LNCAP (cell line): ENCODE measurements at regions not wholly inside any gene's neighbourhood (a gene's known extent, or its start where the extent isn't known, plus 50 kb on each side); places are given as distances from the start of the nearest gene placed in this dataset.

ENCODE experiments used
- TF ChIP-seq, protein P1 (sequence below): fragments of 450-650 bp; IDR thresholded peaks from 2 replicates; pipeline ENCODE4 v1.5.1; 2017; ENCODE audit warnings: mild to moderate bottlenecking

DNA sequence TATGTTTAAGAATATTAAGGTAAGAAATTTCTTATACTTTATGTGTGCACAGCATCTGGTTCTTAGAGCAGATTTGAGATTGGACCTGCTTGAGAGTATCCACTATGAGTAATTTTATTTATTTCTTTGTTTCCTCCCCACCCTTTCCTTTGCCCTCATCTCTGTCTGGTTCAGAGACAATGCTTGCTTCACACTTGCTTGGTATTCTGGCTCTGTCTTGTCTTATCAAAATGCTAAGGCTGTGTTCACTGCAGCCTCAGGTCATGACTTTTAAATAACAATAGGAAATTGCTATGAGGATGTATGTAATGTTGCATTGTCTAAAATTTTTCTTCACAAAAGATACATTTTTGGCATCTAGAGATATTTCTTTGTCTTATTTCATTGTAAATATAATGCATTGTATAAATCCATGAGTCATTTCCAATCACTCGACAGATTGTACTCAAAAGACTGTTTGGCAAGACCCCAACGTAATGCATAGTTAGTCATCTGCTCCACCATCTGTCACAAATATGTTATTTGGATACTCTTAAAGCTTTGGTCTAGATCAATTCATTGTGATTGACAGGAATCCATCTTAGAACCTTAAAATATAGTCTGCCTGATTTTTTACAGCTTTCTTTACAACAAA, 395.7 kb downstream of the AASDHPPT start:
- TF ChIP-seq, protein P1, sequence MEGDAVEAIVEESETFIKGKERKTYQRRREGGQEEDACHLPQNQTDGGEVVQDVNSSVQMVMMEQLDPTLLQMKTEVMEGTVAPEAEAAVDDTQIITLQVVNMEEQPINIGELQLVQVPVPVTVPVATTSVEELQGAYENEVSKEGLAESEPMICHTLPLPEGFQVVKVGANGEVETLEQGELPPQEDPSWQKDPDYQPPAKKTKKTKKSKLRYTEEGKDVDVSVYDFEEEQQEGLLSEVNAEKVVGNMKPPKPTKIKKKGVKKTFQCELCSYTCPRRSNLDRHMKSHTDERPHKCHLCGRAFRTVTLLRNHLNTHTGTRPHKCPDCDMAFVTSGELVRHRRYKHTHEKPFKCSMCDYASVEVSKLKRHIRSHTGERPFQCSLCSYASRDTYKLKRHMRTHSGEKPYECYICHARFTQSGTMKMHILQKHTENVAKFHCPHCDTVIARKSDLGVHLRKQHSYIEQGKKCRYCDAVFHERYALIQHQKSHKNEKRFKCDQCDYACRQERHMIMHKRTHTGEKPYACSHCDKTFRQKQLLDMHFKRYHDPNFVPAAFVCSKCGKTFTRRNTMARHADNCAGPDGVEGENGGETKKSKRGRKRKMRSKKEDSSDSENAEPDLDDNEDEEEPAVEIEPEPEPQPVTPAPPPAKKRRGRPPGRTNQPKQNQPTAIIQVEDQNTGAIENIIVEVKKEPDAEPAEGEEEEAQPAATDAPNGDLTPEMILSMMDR: no peak

DNA sequence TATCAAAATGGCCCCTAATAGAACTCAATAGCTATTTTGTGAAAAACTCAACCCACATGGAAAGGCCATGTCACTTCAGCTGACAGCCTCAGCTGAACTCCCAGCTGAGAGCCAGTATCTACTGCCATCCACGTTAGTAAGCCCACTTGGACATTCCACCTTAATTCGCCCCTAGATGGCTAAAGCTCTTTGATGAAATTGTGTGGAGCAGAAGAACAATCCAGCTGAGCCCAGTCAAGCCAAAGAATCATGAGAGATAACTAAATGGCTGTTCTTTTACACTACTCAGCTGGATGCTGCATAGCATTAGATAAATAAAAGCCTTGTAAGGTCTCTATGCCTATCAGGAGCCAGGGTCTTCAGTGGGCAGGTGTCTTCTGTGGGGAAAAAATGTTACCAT, 396.8 kb downstream of the AASDHPPT start:
- TF ChIP-seq, protein P1: no peak

DNA sequence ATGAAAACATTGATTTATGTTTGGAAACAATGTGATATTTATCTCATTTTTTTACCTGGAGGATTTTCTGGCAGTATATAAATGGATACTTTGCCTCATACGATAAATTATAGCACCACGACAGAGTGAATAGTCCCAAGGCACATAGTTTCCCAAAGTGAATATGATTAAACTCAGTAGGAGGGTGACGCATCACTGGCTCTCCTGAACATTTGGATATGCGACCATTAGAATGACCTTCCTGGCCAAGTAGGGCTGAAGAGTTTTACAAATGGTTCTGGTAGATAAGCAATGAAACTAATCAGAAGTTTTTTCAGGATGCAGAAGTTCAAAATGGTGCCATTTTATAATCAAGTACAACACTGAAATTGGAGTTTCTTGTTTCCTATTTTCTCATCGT, 397.7 kb downstream of the AASDHPPT start:
- TF ChIP-seq, protein P1: no peak

DNA sequence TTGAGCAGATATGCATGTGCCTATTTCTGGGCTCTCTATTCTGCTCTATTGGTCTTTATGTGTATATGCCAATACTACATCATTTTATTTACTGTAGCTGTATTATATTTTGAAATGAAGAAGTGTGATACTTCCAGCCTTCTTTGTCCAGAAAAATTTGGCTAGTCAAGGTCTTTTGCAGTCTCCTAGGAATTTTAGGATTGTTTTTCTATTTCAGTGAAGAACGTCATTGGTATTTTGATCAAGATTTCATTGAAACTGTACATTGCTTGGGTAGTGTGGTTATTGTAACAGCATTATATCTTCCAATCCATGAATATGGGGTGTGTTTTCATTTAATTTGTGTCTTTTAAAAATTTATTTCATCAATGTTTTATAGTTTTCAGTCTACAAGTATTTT, 400.3 kb downstream of the AASDHPPT start:
- TF ChIP-seq, protein P1: no peak

DNA sequence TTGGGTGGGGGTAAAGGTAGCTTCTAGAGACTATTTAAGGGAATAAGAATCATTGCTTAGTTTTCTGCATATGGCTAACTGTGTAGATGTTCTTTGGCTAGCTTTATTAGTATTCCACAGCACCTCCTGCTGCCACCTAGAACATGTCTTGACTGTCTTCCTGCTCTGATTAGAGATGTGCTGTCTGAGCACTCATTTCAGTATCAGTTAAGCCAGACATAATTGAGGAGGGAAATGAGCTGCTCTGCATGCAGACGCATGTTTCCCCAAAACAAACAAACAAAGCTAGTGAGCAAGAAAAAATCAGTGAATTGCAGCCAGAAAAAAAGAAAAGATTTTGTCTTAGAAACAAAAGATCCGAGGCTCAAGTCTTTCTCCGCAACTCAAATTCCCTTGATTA, 402.2 kb downstream of the AASDHPPT start:
- TF ChIP-seq, protein P1: no peak

DNA sequence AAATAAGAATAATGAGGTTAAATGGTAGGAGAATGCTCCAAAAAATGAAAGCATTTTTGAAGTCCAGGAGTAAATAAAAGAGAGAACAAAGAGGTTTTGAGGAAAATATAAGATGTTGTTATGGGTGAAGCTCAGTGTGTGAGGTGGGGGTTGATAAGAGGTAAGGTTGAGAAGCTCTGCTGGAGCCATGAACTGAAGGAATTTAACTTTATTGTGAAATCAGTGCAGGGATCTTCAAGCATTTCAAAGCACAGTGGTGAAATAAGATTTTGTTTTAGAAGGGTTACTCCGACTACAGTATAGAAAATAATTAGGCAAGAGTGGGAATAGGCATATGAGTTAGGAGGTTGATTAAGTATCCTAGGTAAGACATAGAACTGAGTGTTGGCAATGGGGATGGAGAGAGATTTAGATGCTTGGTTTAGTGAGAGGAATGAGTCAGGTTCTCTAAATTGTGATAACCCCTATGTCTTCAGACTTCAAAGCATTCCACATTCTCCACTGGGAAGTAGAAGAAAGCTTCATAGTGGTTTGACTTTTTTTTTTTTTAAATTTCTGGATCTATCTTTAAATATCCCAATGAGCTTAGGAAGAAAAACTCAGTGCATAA, 403.2 kb downstream of the AASDHPPT start:
- TF ChIP-seq, protein P1: no peak

DNA sequence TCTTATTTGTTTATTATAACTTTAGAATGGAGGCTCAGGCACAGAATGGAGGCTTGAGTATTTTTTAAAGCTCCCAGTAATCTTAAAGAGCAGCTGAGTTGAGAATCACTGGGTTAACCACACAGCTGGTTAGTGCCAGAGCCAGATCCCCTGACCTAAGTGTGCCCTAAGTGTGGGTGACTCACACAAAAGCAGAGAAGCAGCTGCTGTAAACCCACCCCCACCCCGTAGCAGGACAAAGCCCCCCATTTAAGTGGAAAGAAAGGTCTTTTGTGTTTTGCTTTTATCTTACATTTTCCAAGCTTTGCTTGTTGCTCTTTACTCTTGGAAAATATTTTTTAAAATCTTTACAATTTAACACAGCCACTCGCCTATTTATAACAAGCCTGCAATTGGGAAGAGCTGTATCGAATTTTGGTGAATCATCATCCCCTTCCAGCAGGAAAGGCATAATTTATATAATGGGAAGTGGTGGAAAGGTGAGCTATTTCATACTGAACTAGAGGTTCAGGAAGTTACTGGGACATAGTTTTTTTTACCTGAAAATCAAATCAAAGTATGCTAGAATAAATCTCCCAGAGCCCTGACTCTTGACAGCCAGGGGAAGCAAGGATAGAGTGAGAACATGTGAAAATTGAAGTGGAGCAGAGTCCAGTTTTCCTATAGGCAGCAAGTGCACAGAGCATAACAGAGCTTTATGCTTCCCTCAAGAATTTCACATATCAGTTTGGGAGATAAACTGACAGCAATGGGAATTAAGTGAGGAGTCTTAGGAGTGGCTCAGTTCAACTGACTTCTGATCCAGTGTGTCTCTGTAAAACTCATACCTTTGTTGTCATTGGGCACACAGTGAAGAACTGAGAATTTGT, 405.7 kb downstream of the AASDHPPT start:
- TF ChIP-seq, protein P1: no peak
